Activated T-cell treated with anti-CD3 and anti-CD28 coated beads for 24 hours (primary cell): ENCODE measurements at regions not wholly inside any gene's neighbourhood (a gene's known extent, or its start where the extent isn't known, plus 50 kb on each side); places are given as distances from the start of the nearest gene placed in this dataset.

ENCODE experiments used
- DNase-seq: peaks from one replicate; pipeline ENCODE4 v3.0.0-alpha.2; 2020; ENCODE audit warnings: low read depth

DNA sequence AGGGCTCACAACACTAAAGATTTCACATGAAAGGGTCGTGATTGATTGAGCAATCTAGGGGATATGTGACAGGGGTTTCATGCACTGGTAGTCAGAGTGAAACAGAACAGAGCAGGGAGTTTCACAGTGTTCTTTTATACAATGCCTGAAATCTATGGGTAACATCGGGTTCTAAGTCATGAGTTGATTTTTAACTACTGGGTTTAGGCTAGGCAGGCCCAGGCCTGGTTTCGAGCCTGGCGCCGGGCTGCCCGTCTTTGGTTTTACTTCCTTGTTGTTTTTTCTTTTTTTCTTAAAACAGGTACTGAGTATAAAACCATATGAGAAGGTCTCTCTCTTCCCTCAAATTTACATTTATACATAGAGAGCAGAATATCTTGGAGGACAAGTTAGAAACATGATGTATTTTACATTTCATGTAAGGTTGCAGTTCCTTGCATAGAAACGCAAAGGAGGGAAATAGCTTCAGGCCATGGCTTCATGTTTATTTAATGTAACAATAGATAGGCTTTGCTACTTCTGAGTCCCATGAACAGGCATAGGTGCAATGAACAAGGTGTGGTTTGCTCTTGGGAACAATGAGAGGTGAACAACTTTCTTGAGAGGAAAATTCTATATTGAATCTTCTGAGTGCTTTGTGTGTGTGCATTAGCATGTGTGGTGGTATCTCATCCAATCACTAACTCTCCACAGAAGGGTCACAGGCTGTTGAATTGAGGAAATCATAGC is 128.9 kb upstream of the RXFP2 start:
- no peak for DNase-seq

DNA sequence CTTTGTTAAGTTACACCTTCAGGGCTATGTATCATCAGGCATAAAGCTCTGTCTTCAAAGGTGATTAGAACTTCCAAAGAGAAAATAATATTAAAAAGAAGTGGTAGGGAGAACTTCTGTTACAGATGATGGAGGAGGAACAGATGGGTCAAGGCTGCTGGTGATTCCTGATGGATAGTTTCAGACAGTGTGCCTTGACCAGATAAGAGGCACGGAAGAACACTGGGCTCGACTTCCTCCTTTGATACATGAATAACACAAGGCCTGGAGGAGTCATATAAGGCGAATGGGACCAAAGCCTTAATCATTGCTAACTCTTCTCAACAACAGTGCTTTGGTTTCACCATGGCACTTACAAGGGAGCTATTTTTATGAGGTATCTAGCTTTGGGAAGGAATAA is 128.1 kb upstream of the RXFP2 start:
- no peak for DNase-seq

DNA sequence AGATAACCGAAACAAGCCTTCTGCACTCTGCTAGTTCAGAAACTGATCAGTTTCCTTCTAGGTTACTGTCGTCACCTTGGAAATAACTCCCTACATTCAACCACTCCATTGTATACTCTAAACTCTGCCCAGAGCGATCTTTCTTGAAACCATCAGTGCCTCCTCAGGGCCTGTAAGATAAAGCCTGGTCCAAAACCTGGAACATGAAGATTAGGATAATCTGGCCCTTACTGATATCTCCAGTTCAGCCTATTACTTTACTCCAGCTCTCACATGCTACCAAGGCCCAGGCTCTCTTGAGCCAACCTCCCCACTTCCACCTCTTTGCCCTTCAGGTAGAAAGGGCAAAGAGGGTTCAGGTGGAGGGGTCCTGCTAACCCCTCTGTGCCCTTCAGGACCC is 125.3 kb upstream of the RXFP2 start:
- DNase-seq: no peak

DNA sequence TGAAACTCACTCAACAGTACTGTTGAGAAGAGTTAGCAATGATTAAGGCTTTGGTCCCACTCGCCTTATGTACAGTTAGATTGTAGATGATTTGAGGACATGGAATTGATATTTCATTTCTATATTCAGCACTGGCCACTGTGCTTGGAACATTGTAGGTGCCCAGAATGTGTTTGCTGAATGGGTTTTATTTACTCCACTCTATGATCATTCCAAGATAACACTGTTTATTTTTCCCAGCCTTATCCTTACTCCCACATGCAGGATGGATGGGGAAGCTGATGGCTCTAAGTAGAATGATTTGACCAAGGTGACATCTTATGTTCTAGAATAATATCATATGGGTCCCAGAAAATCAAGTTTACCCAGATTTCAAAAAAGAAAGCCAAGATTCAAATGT is 124.6 kb upstream of the RXFP2 start:
- DNase-seq: no peak

DNA sequence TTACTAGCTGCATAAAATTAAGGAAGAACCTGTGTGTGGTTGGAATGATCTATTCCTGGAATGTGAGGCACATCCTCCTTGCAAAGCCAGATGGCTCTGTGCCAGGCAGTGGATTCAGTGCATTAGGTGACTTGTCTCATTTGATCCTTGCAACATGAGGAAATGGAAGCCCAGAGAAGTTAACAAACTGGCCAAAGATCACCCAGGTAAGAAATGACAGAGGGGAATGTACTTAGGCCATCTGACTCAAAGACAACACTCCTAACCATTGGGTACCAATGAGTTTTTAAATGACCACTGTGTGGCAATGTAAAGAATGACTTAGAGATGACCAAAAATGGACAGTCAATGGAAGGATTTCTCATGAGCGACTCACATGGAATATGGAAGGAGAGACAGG is 114.2 kb upstream of the RXFP2 start:
- DNase-seq: no peak

DNA sequence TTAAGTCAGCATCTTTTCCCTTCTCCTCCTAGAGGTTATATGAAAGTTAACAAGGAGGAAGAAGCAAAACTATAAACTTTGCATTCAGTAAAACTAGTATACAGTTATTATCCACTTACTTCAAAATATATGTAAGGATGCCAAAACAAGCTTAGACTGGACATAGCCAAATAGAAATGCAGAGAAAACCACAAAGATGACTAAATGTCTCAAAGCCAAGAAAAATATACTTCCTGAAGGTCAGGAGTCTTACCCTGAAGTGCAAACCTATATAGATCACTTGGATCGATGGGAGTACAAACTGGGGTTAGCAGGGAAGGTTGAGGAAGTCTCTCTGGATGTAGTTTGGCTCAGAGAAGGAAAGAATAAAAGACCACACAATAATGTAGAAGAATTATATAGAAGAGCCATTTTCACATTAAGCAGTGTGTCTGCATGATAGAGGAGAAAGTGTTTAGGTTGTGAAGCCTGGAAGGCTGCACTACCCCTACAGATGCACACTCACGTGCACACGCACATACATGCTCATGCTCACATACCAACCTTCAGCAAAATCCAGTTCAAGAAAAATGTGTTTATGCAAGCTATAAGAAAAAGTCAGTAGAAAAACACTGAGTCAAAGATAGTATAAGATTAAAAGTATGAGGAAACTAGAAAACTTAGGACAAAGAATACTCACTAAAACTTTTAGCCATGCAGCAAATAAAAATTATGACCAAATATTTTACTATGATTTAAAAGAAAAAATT is 112.1 kb upstream of the RXFP2 start:
- no peak for DNase-seq

DNA sequence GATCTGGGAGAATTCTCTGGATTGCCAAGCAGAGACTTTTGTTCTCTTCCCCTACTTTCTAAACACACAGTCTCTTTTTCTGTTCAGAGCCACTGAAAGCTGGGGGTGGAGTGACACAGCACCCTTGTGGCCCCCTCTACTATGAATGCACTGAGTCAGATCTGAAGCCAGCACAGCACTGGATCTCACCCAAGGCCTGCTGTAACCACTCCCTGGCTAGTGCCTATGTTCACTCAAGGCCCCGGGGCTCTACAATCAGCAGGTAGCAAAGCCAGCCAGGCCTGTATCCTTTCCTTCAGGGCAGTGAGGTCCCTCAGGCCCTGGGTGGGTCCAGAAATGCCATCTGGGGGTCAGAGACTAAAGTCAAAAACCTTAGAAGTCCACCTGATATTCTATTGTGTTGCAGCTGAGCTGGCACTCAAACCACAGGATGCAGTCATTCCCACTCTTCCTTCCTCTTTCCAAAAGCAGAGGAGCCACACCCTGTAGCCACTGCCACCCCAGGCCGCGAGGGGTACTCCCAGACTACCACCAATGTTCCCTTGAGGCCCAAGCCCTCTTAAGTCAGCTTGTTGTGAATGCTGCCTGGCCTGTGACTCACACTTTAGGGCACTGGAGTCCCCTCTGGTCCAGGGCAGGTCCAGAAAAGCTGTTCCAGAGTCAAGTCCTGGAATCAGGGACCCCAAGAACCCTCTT is 110.1 kb upstream of the RXFP2 start:
- no peak for DNase-seq

DNA sequence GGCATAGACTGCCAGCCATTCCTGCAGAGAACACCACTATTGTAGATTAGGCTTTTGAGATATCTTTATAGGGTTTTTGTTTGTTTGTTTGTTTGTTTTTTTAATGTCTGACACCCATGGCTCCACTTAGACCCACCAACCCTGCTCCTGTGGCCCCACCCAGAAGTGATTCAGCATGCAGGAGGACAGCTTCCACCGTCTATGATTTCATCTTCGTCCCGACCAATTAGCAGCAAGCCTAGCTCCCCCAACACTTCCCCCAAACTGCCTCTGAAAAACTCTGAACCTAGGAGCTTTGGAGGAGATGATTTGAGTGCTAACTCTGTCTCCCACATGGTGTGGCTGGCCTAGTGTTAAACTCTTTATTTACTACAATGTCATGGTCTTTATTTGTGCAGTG is 108.3 kb upstream of the RXFP2 start:
- DNase-seq: no peak

DNA sequence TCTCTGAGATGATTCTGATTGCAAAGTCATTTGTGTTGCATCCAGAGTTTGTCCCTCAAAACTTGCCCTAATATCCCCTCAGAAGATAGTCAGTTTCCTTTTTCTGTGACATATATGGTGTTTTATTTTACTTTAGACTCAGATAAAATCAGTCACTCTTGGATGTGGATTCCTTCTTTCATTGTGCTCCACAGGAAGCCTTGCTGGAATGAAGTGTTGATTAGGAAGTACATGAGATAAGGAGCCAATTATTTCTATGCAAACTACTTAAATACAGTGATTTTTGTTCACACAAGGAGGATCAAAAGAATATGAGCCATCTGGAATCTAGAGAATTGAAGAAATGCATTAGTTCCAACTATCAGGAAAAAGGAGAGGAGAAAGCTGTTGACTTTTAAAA is 107.6 kb upstream of the RXFP2 start:
- no peak for DNase-seq

DNA sequence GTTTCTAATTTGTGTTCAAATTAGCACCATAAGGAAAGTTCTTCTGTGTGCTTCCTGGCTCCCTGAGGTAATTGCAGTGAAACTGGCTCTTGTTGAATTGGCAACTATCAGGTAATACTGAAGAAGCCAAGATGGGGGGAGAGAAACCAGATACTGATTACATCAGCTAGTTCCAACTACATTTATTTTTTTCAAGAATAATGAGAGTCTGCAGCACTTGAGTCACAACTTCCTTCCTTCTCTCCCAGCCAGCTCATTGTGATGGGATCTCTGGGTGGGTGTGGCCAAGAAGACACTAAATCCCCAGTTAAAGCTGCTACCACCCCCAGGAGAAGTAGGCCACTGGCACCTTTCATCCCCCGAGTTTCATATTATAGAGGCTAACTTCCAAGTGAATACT is 100.7 kb upstream of the RXFP2 start:
- no peak for DNase-seq

DNA sequence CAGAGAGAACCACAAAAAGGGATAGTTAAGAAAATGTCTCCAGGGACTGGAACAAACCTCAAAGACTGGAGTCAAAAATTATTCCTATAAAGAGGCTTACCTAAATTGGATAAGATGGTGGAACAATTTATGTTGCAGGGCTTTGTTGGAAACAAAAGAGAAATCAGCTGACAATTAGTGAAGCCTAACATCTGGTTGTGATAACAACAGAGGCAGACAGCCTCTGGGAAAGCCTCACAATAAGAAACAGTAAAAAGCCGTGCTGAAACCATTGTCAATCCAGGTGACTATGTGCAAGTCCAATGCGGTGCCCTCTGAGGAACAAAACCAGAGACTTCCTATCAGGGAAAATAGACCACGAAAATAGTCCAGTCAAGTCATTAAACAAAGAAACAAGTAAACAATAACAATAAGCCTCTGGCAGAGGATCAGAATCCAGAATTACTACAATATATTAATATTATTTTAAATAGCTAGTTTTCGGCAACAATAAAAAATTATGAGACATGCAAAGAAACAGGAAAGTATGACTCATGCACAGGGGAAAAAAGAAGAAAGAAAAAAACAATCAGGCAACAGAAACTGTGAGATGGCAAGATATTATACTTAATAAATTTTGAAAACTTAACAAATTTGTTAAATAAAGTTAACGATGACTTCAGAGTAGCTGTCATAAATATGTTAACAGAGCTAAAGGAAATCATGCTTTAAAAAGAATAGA is 99.7 kb upstream of the RXFP2 start:
- no peak for DNase-seq

DNA sequence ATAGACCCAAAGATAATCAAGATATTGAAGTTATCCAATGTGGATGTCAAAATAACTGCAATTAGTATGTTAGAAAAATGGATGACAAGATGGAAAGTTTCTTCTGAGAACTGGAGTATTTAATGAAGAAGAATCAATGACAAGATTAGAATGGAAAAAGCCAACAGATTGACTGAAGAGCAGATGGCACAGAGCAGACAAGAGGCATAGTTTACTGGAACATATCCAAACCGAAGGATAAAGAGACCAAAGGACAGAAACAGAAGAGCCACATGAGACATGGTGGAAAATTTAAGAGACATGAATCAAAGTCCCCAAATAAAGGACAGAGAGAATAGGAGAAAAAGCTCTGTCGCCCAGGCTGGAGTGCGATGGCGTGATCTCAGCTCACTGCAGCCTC is 89.6 kb upstream of the RXFP2 start:
- no peak for DNase-seq

DNA sequence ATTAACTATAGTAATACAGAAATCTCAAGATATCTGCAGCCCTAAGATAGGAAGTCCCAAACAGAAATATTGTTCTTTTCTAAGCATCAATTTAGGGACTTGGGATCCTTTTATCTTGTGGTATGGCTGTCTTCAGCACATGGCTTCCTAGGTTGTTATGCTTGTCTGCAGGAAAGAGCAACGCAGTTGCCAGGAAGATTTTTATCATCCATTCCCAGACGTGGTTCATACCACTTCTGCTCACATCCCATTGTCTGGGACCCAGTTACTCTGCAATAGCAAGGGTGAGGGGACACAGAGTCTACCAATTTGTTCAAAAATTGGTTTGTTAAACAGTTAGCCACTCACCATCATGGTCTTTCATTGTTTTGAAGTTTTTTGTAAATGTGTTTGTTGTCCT is 85.6 kb upstream of the RXFP2 start:
- no peak for DNase-seq

DNA sequence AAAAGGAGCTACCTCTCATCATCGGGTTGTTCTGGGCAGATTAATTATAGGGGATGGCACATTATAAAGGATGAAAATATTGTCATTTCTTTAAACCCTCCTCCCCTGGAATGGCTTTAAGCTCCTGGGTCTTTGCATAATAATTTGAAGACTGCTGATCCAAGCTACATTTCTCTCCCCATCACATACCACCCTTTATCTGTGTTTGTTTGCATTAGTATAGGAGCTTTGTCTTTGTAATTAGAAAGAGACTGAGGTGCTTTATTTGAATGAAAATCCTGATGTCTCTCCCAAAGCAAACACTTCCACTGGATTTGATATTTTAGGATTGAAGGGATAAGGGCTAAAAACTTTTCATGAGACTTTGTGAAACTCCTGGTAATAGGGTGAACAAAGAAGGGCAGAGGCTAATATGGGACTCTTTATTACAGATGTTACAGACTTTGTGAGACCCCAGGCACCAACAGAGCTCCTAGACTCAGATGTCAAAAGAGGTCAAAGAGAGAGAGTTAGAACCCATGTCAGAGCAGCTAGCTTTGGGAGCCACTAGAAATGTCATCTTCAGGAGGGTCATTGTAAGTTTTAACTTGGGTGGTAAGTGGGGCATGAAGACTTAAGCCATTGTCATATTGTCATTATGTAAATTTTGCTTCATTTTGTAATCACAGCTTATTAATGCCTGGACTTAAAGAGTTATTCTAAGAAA is 75.3 kb upstream of the RXFP2 start:
- DNase-seq: no peak

DNA sequence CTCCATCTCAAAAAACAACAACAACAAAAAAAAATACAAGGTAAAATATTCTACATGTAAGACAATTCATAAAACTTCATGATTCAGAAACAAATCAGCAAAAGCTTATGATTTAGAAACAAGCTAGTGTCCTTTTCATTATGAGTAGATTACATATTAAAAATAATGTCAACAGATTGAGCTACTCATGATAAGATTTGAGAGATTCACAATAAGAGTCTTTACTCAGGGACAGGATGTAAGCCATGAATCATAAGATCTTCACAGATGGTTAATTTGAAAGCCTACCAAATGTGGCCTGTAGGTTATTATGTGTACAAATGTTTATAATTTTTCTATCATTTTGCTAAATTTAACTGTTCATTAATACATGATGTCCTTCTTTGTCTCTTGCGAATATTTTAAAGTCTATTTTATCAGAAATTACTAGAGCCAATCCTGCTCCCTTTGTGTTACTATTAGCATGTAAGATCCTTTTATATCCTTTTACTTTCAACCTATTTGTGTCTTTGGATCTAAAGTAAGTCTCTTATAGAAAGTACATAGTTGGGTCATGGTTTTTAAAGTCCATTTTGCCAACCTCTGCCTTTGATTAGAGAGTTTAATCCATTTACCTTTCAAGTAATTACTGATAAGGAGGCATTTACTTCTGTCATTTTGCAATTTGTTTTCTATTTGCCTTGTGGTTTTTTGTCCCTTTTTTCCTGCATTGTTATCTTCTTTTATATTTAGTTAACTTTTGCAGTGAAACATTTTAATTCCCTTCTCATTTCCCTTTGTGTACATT is 68.3 kb upstream of the RXFP2 start:
- no peak for DNase-seq

DNA sequence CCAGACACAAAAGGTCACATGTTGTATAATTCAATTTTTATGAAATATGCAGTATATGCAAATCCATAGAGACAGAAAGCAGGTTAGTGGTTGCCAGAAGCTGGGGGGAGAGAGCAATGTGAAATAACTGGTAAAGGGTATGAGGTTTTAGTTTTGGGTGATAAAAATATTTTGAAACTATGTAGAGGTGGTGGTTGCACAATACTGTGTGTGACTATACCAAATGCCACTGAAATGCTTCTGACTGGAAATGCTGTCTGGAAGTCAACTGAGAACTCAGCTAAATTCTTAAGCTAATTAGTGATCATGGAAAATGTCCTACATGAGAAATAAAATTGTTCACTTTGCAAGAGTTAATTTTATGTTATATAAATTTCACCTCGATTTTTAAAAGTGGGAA is 65.3 kb upstream of the RXFP2 start:
- no peak for DNase-seq

DNA sequence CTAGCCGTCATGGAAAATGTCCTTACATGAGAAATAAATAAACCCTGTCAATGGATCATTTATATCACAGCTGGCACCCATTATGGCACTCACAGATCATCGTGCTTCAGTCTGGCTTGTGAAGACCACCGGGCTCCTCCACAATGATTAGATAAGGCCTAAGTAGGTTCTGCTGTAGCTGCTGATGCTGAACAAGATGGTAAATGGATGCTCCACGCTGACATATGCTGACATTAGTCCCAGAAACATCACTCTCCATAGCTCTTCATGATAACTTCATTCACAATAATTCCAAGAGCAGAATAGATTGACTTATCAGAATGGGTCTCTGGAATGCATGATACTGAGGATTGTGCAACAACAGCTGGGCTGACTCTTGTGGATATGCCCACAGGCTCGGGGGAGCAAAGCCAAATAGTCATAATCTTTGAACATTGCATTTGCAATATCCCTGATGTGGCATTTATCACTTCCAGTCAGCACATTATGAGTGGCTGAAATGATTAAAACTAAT is 63.8 kb upstream of the RXFP2 start:
- DNase-seq: no peak

DNA sequence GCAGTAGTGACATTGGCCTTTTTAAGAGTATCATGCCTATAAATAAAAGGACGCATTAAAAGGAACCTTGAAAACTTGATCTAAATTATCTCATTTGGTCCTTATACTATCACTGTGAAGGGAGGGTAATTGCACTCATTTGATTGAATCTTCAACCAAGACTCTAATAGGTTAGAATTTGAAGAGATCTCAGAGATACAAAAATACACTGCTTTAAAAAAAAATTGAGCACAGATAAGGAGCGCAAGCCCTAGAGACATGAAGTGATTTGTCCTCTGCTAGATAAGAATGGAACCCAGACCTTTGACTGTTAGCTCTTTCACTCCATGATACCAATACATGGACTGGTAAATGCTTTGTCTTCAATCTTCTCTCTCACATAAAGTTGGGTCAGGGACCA is 58.2 kb upstream of the RXFP2 start:
- DNase-seq: no peak

DNA sequence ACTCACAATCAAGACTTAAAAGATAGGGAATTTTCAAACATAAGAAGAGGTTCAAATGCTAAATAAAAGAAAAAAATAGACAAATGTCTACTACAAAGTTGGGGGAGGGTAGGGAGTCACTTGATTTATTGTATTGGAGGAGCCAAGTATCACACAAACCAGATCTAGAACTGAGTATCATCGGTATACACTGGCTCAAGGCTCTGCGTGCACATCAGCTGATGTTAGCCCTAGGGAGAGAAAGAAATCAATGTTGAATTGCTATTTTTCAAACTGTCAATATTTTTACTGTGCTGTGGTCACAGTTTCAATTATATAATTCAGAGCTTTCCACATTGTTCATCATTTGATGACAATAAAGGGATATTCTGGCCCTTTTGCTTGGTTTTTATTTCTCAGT is 54.9 kb upstream of the RXFP2 start:
- no peak for DNase-seq

DNA sequence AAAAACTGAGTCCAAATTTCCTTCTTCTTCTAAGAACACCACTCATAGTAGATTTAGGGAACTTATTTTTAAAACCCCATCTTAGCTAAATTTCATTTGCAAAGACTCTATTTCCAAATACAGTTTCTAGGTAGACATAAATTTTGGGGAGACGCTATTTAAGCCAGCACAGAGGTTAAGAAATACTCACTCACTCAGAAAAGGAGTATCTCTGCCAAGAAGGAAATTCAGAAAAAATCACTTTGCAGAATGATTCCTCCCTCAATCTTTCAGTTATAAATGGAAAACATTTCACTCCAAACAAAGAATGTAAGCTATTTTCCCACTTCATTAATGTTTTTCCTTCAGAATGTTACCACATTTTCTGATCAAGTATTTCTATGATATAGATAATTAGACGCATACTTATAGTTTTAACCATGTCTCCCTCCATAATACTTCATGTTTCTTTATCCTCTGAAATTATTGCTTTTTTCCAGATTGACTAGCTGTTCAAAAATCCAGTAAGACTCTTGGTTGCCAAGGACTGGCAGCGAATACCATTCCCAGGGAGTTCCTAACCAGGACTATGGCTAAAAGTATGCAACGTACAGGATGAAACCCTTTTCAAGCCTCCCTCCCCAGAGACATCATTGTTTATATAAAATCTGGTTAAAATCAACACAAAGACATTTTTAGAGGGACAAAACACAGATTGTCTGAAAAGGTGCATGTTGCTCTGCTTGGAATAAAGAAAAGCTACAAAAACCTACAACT is 52.5 kb upstream of the RXFP2 start:
- DNase-seq: no peak
